Peyer's patch (tissue), 4 donors: ENCODE measurements at regions not wholly inside any gene's neighbourhood (a gene's known extent, or its start where the extent isn't known, plus 50 kb on each side); places are given as distances from the start of the nearest gene placed in this dataset.

Experiments
- POLR2A ChIP-seq, 2 donors: fragments of 450-650 bp; IDR thresholded peaks; one replicate each; pipeline ENCODE4 v1.5.1; 2017; ENCODE audit warnings: antibody characterized with exemption in 2 of 2, mild to moderate bottlenecking in 2 of 2, moderate library complexity in 2 of 2
- TF ChIP-seq, protein P1 (sequence below), 6 experiments: fragments of 450-650 bp in 4 of 6; fragments of 200-600 bp in 2 of 6; sonication (generic) in 1 of 6; IDR thresholded peaks; one replicate each; pipeline ENCODE4 v1.5.1; 2017 to 2019; ENCODE audit warnings: antibody characterized with exemption in 6 of 6, mild to moderate bottlenecking in 3 of 6, moderate library complexity in 1 of 6

DNA sequence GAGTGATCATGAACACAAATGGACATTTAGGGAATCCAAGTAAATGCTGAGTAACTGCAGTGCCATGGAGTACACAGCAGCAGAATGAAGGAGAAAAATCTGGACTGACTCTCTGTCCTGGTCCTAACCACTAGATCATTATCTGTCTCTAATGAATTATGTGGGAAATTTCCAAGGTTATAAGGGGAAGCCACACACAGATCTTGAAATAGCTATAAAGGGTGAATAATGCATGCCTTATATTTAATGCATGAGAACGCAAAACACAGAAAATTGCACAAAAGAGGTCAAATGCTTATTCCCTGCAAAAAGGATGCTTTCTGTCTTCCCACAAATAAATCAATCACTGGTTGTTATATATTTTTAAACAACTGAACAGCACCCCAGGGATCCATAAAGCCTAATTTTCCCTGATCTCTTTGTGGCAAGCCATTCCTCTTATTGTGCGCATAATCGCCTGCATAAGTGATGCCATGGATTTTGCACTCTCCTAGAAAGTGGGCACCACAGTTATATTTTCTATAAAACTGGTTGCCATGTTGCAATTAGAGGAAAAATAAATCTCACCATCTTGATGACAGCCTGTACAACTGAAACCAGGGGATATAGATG lies 201.8 kb downstream of the XPNPEP1 start:
- TF ChIP-seq, protein P1, sequence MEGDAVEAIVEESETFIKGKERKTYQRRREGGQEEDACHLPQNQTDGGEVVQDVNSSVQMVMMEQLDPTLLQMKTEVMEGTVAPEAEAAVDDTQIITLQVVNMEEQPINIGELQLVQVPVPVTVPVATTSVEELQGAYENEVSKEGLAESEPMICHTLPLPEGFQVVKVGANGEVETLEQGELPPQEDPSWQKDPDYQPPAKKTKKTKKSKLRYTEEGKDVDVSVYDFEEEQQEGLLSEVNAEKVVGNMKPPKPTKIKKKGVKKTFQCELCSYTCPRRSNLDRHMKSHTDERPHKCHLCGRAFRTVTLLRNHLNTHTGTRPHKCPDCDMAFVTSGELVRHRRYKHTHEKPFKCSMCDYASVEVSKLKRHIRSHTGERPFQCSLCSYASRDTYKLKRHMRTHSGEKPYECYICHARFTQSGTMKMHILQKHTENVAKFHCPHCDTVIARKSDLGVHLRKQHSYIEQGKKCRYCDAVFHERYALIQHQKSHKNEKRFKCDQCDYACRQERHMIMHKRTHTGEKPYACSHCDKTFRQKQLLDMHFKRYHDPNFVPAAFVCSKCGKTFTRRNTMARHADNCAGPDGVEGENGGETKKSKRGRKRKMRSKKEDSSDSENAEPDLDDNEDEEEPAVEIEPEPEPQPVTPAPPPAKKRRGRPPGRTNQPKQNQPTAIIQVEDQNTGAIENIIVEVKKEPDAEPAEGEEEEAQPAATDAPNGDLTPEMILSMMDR (IDR thresholded peaks at IDR 0.05), result no peak
- TF ChIP-seq POLR2A (IDR thresholded peaks at IDR 0.05), result no peak
